ENCODE measurements at regions not wholly inside any gene's neighbourhood (a gene's known extent, or its start where the extent isn't known, plus 50 kb on each side); places are given as distances from the start of the nearest gene placed in this dataset.

- TF ChIP-seq CTCF (conservative IDR thresholded peaks at IDR 0.05; ENCODE audit: low read depth in 2 of 2) (no peak), STAT1 (IDR thresholded peaks at IDR 0.05; ENCODE audit: unreplicated experiment) (no peak), CREB1 (CRISPR knock-in tag; IDR thresholded peaks at IDR 0.05; ENCODE audit: low read depth) (no peak), POLR2AphosphoS5 (IDR thresholded peaks at IDR 0.05; ENCODE audit: low read depth) (no peak)
- TF ChIP-seq, protein P1, sequence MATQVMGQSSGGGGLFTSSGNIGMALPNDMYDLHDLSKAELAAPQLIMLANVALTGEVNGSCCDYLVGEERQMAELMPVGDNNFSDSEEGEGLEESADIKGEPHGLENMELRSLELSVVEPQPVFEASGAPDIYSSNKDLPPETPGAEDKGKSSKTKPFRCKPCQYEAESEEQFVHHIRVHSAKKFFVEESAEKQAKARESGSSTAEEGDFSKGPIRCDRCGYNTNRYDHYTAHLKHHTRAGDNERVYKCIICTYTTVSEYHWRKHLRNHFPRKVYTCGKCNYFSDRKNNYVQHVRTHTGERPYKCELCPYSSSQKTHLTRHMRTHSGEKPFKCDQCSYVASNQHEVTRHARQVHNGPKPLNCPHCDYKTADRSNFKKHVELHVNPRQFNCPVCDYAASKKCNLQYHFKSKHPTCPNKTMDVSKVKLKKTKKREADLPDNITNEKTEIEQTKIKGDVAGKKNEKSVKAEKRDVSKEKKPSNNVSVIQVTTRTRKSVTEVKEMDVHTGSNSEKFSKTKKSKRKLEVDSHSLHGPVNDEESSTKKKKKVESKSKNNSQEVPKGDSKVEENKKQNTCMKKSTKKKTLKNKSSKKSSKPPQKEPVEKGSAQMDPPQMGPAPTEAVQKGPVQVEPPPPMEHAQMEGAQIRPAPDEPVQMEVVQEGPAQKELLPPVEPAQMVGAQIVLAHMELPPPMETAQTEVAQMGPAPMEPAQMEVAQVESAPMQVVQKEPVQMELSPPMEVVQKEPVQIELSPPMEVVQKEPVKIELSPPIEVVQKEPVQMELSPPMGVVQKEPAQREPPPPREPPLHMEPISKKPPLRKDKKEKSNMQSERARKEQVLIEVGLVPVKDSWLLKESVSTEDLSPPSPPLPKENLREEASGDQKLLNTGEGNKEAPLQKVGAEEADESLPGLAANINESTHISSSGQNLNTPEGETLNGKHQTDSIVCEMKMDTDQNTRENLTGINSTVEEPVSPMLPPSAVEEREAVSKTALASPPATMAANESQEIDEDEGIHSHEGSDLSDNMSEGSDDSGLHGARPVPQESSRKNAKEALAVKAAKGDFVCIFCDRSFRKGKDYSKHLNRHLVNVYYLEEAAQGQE (IDR thresholded peaks at IDR 0.05; ENCODE audit: unreplicated experiment): no peak
These were observed 148.9 kb upstream of the TBC1D5 start for GRCh38 chr3:17891139-17891856.
